Body of pancreas (tissue), 4 donors: ENCODE measurements at regions not wholly inside any gene's neighbourhood (a gene's known extent, or its start where the extent isn't known, plus 50 kb on each side); places are given as distances from the start of the nearest gene placed in this dataset.

Source experiments
- ATAC-seq: fragments of 150-250 bp; one replicate; pipeline ENCODE4 v1.9.1; 2016
- DNase-seq, 4 donors: peaks; one replicate each; pipeline ENCODE4 v3.0.0-alpha.2; 2019
- H3K27ac ChIP-seq, 4 donors: fragments of 200-600 bp; sonication (generic); 1 replicate in 3 of 4; 2 replicates in 1 of 4; pipeline versions ENCODE4 v1.5.1 to v1.6.1; 2016 to 2019; ENCODE audit warnings: mild to moderate bottlenecking in 1 of 4, mixed read lengths in 1 of 4, moderate library complexity in 1 of 4
- H3K27me3 ChIP-seq, 2 donors: fragments of 200-600 bp; sonication (generic); one replicate each; pipeline ENCODE4 v1.6.0; 2016; ENCODE audit warnings: mild to moderate bottlenecking in 1 of 2
- H3K36me3 ChIP-seq, 2 donors: fragments of 200-600 bp; sonication (generic); replicated peaks in 1 of 2; 2 replicates each; pipeline ENCODE4 v1.5.1; 2016; ENCODE audit warnings: low read depth in 2 of 2; ENCODE audit not compliant: insufficient read depth in 1 of 2
- H3K4me1 ChIP-seq: fragments of 200-600 bp; sonication (generic); one replicate; pipeline ENCODE4 v1.6.0; 2016
- H3K4me3 ChIP-seq, 2 donors: fragments of 200-600 bp; sonication (generic); 1 replicate in 1 of 2; 2 replicates in 1 of 2; pipeline ENCODE4 v1.5.1; 2016 to 2019
- H3K9me3 ChIP-seq, 3 donors: fragments of 200-600 bp; sonication (generic); 1 replicate in 2 of 3; 2 replicates in 1 of 3; pipeline ENCODE4 v1.5.1; 2016
- CTCF ChIP-seq, 7 experiments: fragments of 450-650 bp in 4 of 7; fragments of 200-600 bp in 3 of 7; sonication (generic) in 3 of 7; IDR thresholded peaks; one replicate each; pipeline ENCODE4 v1.5.1; 2016 to 2019; ENCODE audit warnings: antibody characterized with exemption in 7 of 7
- POLR2A ChIP-seq, 3 donors: fragments of 450-650 bp; IDR thresholded peaks; one replicate each; pipeline ENCODE4 v1.6.1; 2016; ENCODE audit warnings: antibody characterized with exemption in 3 of 3, mild to moderate bottlenecking in 2 of 3
- WGBS, 2 donors: methylation state at CpG; one replicate each; pipeline ENCODE4 v1.1.5; 2017; 5-methylcytosine and 5-hydroxymethylcytosine counted together
- intact Hi-C: fragments of 100-400 bp; cut with DNase I; formaldehyde crosslinking; loops from one replicate; pipeline ENCODE4 v1.15.1; 2023

GRCh38 chr16:26441178-26441577 is 625.5 kb upstream of the C16orf82 start:
- DNase-seq: no peak
- H3K36me3 ChIP-seq: no peaks in the 10 kb centered on the region
- H3K27me3 ChIP-seq: no peaks in the 10 kb centered on the region
- H3K9me3 ChIP-seq: no peaks in the 10 kb centered on the region
- TF ChIP-seq CTCF (IDR thresholded peaks at IDR 0.05): no peak
- H3K4me1 ChIP-seq: no peaks in the 10 kb centered on the region
- H3K27ac ChIP-seq: no peak overlapping the region
- 39 to 46% methylated on average over 3 of the region's 3 CpGs for WGBS, 2 donors
- no peak overlapping the region for H3K4me3 ChIP-seq
- intact Hi-C loops: no loop called here
- no peak for ATAC-seq

- no peak overlapping the region for H3K4me3 ChIP-seq
- no peak for DNase-seq
- TF ChIP-seq CTCF (IDR thresholded peaks at IDR 0.05): no peak
- no peak for TF ChIP-seq POLR2A (IDR thresholded peaks at IDR 0.05)
- WGBS, 2 donors: 47 to 60% methylated on average over 2 of the region's 2 CpGs
- no peaks in the 10 kb centered on the region for H3K4me1 ChIP-seq
- H3K36me3 ChIP-seq: no peaks in the 10 kb centered on the region
- no peaks in the 10 kb centered on the region for H3K27me3 ChIP-seq
- H3K9me3 ChIP-seq: no peaks in the 10 kb centered on the region
- ATAC-seq: no peak
- no peak overlapping the region for H3K27ac ChIP-seq
- intact Hi-C loops: no loop called here
These were observed 624.4 kb upstream of the C16orf82 start for GRCh38 chr16:26442321-26442720.

DNA sequence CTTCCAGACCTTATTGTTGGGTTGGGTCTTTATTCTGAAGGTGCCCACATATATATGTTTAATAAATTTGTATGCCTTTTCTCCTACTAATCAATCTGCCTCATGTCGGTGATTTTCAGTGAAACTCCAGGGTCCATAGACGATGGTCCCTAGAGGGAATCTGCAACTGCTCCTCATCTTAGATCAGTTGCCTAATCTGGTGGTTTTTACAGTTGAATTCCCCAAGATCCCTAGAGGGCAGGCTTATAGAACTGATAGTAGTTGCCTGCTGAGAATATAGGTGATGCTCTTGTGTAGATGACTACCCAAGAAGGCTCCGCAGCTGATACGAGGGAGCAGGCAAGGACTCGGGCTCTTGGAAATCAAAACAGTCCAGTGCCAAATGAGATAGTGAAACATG is 619.2 kb upstream of the C16orf82 start:
- WGBS, 2 donors: 63 to 74% methylated on average over 5 of the region's 5 CpGs
- H3K27ac ChIP-seq: no peak overlapping the region
- ATAC-seq (no peak), DNase-seq (no peak)
- H3K27me3 ChIP-seq: no peaks in the 10 kb centered on the region
- no peak for TF ChIP-seq POLR2A (IDR thresholded peaks at IDR 0.05)
- no peak for TF ChIP-seq CTCF (IDR thresholded peaks at IDR 0.05)
- no peaks in the 10 kb centered on the region for H3K4me1 ChIP-seq
- intact Hi-C loops: no loop called here
- H3K9me3 ChIP-seq: no peaks in the 10 kb centered on the region
- H3K36me3 ChIP-seq: no peaks in the 10 kb centered on the region
- no peak overlapping the region for H3K4me3 ChIP-seq

DNA sequence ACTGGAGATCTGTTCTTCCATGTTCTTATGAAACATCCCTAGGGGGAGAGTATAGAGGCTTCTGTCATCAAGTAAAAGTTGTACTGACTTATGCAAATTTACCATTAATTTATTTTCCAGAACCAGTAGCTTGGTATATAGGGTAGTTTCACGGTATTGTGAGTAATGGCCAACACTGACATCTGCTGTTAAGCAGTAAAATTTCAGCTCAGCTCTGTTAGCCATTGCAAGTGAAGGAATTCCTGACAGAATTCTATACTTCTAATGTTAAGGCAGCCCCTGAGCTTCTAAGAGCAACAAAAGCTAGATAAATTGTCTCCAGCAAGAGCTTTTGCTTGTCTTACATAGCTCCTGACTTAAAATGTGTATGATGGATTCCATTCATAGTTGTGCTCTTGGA is 613.5 kb upstream of the C16orf82 start:
- Histone ChIP-seq H3K9me3 (no peaks in the 10 kb centered on the region), H3K27ac (no peak overlapping the region), H3K27me3 (no peaks in the 10 kb centered on the region), H3K36me3 (no peaks in the 10 kb centered on the region), H3K4me3 (no peak overlapping the region), H3K4me1 (no peaks in the 10 kb centered on the region)
- DNase-seq (no peak), ATAC-seq (no peak)
- TF ChIP-seq POLR2A (IDR thresholded peaks at IDR 0.05): no peak
- no peak for TF ChIP-seq CTCF (IDR thresholded peaks at IDR 0.05)
- WGBS, 2 donors: 28 to 42% methylated on average over 1 of the region's 1 CpG
- intact Hi-C loops: no loop called here

GRCh38 chr16:26454102-26454501 is 612.6 kb upstream of the C16orf82 start:
- no peak overlapping the region for H3K4me3 ChIP-seq
- WGBS, 2 donors: 60 to 73% methylated on average over 2 of the region's 2 CpGs
- no peaks in the 10 kb centered on the region for H3K36me3 ChIP-seq
- no peaks in the 10 kb centered on the region for H3K27me3 ChIP-seq
- intact Hi-C loops: no loop called here
- H3K4me1 ChIP-seq: no peaks in the 10 kb centered on the region
- ATAC-seq (no peak), DNase-seq (no peak)
- H3K27ac ChIP-seq: no peak overlapping the region
- H3K9me3 ChIP-seq: no peaks in the 10 kb centered on the region
- no peak for TF ChIP-seq CTCF (IDR thresholded peaks at IDR 0.05)
